GM23248 (cell line): ENCODE measurements at regions not wholly inside any gene's neighbourhood (a gene's known extent, or its start where the extent isn't known, plus 50 kb on each side); places are given as distances from the start of the nearest gene placed in this dataset.

Source experiments
- EZH2 ChIP-seq: fragments of 200-600 bp; sonication (generic); IDR thresholded peaks from 2 replicates; pipeline ENCODE4 v1.6.1; 2018; ENCODE audit warnings: antibody characterized with exemption, mild to moderate bottlenecking; ENCODE audit not compliant: insufficient read depth, poor library complexity, severe bottlenecking
- EZH2phosphoT487 ChIP-seq: fragments of 200-600 bp; sonication (generic); IDR thresholded peaks from 2 replicates; pipeline ENCODE4 v1.6.1; 2018; ENCODE audit warnings: antibody characterized with exemption, moderate library complexity, mild to moderate bottlenecking, low read depth; ENCODE audit not compliant: insufficient read depth

GRCh38 chr9:109886041-109886440, 106.0 kb downstream of the PALM2AKAP2 start:
- TF ChIP-seq EZH2phosphoT487, result no peak
- no peak for TF ChIP-seq EZH2
